ENCODE measurements at regions not wholly inside any gene's neighbourhood (a gene's known extent, or its start where the extent isn't known, plus 50 kb on each side); places are given as distances from the start of the nearest gene placed in this dataset.

DNA sequence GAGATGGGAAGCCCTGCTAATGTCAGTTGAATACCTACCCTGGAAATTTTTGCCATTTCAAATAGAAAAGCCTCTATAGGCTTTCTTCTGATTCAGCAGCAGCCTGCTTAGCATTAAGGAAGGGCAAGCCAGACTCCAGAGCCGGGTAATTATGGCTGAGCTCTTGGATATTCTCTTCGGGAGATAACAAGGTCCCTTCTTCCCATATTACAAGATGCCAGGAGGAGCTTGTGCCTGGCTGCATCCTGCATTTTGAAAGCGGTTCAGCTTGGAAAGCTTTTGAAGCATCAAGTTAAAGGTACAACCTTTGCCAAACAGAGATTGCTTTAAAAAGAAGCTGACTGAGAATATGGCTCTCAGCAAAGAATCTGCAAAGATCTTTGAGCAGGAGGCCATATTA lies 399.6 kb upstream of the RPS6KA3 start:
- TF ChIP-seq, protein P1, sequence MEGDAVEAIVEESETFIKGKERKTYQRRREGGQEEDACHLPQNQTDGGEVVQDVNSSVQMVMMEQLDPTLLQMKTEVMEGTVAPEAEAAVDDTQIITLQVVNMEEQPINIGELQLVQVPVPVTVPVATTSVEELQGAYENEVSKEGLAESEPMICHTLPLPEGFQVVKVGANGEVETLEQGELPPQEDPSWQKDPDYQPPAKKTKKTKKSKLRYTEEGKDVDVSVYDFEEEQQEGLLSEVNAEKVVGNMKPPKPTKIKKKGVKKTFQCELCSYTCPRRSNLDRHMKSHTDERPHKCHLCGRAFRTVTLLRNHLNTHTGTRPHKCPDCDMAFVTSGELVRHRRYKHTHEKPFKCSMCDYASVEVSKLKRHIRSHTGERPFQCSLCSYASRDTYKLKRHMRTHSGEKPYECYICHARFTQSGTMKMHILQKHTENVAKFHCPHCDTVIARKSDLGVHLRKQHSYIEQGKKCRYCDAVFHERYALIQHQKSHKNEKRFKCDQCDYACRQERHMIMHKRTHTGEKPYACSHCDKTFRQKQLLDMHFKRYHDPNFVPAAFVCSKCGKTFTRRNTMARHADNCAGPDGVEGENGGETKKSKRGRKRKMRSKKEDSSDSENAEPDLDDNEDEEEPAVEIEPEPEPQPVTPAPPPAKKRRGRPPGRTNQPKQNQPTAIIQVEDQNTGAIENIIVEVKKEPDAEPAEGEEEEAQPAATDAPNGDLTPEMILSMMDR (IDR thresholded peaks at IDR 0.05 in 2 of 3, conservative IDR thresholded peaks at IDR 0.05 in 1 of 3; ENCODE audit: insufficient read depth in 2 of 3, low read depth in 1 of 3, low read length in 3 of 3): no peak
- TF ChIP-seq, protein P2, sequence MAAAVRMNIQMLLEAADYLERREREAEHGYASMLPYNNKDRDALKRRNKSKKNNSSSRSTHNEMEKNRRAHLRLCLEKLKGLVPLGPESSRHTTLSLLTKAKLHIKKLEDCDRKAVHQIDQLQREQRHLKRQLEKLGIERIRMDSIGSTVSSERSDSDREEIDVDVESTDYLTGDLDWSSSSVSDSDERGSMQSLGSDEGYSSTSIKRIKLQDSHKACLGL (CRISPR knock-in tag; IDR thresholded peaks at IDR 0.05; ENCODE audit: borderline replicate concordance, poor library complexity, severe bottlenecking): no peak
- TF ChIP-seq, protein P3, sequence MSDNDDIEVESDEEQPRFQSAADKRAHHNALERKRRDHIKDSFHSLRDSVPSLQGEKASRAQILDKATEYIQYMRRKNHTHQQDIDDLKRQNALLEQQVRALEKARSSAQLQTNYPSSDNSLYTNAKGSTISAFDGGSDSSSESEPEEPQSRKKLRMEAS (CRISPR knock-in tag; IDR thresholded peaks at IDR 0.05): no peak
- TF ChIP-seq, protein P4, sequence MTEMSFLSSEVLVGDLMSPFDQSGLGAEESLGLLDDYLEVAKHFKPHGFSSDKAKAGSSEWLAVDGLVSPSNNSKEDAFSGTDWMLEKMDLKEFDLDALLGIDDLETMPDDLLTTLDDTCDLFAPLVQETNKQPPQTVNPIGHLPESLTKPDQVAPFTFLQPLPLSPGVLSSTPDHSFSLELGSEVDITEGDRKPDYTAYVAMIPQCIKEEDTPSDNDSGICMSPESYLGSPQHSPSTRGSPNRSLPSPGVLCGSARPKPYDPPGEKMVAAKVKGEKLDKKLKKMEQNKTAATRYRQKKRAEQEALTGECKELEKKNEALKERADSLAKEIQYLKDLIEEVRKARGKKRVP (CRISPR knock-in tag; IDR thresholded peaks at IDR 0.05): no peak
- TF ChIP-seq NRF1 (conservative IDR thresholded peaks at IDR 0.05 in 1 of 2, IDR thresholded peaks at IDR 0.05 in 1 of 2): no peak
- TF ChIP-seq ZNF766 (CRISPR knock-in tag; conservative IDR thresholded peaks at IDR 0.05): no peak
- TF ChIP-seq CBFB (CRISPR knock-in tag; IDR thresholded peaks at IDR 0.05): no peak
- TF ChIP-seq ESRRA (IDR thresholded peaks at IDR 0.05; ENCODE audit: borderline replicate concordance, low read depth): no peak
- TF ChIP-seq FOXK2 (conservative IDR thresholded peaks at IDR 0.05 in 1 of 2, IDR thresholded peaks at IDR 0.05 in 1 of 2; ENCODE audit: low read depth in 2 of 2): no peak
- TF ChIP-seq, protein P5, sequence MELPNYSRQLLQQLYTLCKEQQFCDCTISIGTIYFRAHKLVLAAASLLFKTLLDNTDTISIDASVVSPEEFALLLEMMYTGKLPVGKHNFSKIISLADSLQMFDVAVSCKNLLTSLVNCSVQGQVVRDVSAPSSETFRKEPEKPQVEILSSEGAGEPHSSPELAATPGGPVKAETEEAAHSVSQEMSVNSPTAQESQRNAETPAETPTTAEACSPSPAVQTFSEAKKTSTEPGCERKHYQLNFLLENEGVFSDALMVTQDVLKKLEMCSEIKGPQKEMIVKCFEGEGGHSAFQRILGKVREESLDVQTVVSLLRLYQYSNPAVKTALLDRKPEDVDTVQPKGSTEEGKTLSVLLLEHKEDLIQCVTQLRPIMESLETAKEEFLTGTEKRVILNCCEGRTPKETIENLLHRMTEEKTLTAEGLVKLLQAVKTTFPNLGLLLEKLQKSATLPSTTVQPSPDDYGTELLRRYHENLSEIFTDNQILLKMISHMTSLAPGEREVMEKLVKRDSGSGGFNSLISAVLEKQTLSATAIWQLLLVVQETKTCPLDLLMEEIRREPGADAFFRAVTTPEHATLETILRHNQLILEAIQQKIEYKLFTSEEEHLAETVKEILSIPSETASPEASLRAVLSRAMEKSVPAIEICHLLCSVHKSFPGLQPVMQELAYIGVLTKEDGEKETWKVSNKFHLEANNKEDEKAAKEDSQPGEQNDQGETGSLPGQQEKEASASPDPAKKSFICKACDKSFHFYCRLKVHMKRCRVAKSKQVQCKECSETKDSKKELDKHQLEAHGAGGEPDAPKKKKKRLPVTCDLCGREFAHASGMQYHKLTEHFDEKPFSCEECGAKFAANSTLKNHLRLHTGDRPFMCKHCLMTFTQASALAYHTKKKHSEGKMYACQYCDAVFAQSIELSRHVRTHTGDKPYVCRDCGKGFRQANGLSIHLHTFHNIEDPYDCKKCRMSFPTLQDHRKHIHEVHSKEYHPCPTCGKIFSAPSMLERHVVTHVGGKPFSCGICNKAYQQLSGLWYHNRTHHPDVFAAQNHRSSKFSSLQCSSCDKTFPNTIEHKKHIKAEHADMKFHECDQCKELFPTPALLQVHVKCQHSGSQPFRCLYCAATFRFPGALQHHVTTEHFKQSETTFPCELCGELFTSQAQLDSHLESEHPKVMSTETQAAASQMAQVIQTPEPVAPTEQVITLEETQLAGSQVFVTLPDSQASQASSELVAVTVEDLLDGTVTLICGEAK (IDR thresholded peaks at IDR 0.05): no peak
- TF ChIP-seq, protein P5 (CRISPR knock-in tag; IDR thresholded peaks at IDR 0.05): no peak

Data from K562 (cell line).